Erythroblast (primary cell): ENCODE measurements at regions not wholly inside any gene's neighbourhood (a gene's known extent, or its start where the extent isn't known, plus 50 kb on each side); places are given as distances from the start of the nearest gene placed in this dataset.

Experiments used
- GATA1 ChIP-seq: IDR thresholded peaks from 2 replicates; pipeline ENCODE4 v1.6.1; 2011; ENCODE audit warnings: low read depth, mild to moderate bottlenecking, control low read depth, low read length, moderate library complexity
- POLR2A ChIP-seq: IDR thresholded peaks from 2 replicates; pipeline ENCODE4 v1.6.1; 2011; ENCODE audit warnings: mild to moderate bottlenecking, low read length

DNA sequence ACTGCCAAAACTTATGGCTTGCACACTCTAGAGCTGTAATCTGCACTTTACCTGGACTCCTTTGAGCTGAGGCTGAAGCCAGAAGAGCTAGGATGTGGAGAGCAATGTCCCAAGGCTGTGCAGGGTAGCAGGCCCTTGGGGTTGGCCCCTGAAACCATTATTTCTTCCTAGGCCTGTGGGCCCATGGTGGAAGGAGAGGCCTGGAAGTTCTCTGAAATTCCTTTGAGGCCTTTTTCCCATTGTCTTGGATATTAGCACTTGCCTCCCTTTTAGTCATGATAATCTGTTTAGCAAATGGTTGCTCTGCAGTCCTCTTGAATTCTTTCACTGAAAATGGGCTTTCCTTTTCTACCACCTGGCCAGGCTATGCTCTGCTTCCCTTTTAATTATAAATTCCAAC is 102.0 kb upstream of the SGO1 start:
- TF ChIP-seq POLR2A (no peak), GATA1 (no peak)
